OCI-LY3 (cell line): ENCODE measurements at regions not wholly inside any gene's neighbourhood (a gene's known extent, or its start where the extent isn't known, plus 50 kb on each side); places are given as distances from the start of the nearest gene placed in this dataset.

Experiments
- H2AFZ ChIP-seq: fragments of 200-600, 300-600 bp; shearing (Covaris generic); 2 replicates; pipeline ENCODE4 v1.6.0; 2014; ENCODE audit warnings: antibody characterized with exemption, low read depth, low read length
- H3K27ac ChIP-seq: fragments of 200-600, 300-600 bp; sonication (generic); 2 replicates; pipeline ENCODE4 v1.5.1; 2014; ENCODE audit warnings: mild to moderate bottlenecking, low read length, moderate library complexity, mixed read lengths
- H3K27me3 ChIP-seq: fragments of 200-600, 300-600 bp; sonication (generic); 2 replicates; pipeline ENCODE4 v1.6.1; 2014; ENCODE audit warnings: low read depth, low read length, mixed read lengths
- H3K36me3 ChIP-seq: fragments of 200-600, 300-600 bp; sonication (generic); replicated peaks from 2 replicates; pipeline ENCODE3; 2014; ENCODE audit warnings: low read depth, low read length, mixed read lengths
- H3K4me1 ChIP-seq: fragments of 300-600, 200-600 bp; sonication (generic); 2 replicates; pipeline ENCODE4 v1.6.1; 2014; ENCODE audit warnings: low read length, mixed read lengths
- H3K4me2 ChIP-seq: fragments of 200-600, 300-600 bp; sonication (generic); 2 replicates; pipeline ENCODE4 v1.6.1; 2014; ENCODE audit warnings: low read length, mixed read lengths
- H3K4me3 ChIP-seq: fragments of 300-600, 200-600 bp; sonication (generic); 2 replicates; pipeline ENCODE4 v1.5.1; 2014; ENCODE audit warnings: antibody characterized with exemption, mild to moderate bottlenecking, low read length, moderate library complexity
- H3K79me2 ChIP-seq: fragments of 300-600, 200-600 bp; shearing (Covaris generic); 2 replicates; pipeline ENCODE4 v1.6.1; 2014; ENCODE audit warnings: mild to moderate bottlenecking, low read length, mixed read lengths
- H3K9ac ChIP-seq: fragments of 300-600, 200-600 bp; shearing (Covaris generic); 2 replicates; pipeline ENCODE4 v1.6.0; 2014; ENCODE audit warnings: mild to moderate bottlenecking, low read length, moderate library complexity
- H3K9me3 ChIP-seq: fragments of 200-600, 300-600 bp; shearing (Covaris generic); 2 replicates; pipeline ENCODE4 v1.6.1; 2014; ENCODE audit warnings: low read length, mixed read lengths; ENCODE audit not compliant: insufficient read depth
- H4K20me1 ChIP-seq: fragments of 200-600, 300-600 bp; sonication (generic); 2 replicates; pipeline ENCODE4 v1.6.1; 2016; ENCODE audit warnings: low read length, mixed read lengths; ENCODE audit not compliant: insufficient read depth
- CTCF ChIP-seq: fragments of 200-600, 300-600 bp; sonication (generic); IDR thresholded peaks from 2 replicates; pipeline ENCODE4 v1.5.1; 2014; ENCODE audit warnings: antibody characterized with exemption, low read length, low read depth
- EZH2phosphoT487 ChIP-seq: fragments of 200-600 bp; shearing (Covaris generic); IDR thresholded peaks from 2 replicates; pipeline ENCODE4 v1.6.1; 2018; ENCODE audit warnings: antibody characterized with exemption, mixed run types, low read depth

GRCh38 chr3:54004335-54004734 is 112.7 kb upstream of the SELENOK start:
- no peak overlapping the region for H3K9ac ChIP-seq
- H2AFZ ChIP-seq = no peak overlapping the region
- H4K20me1 ChIP-seq = no peaks in the 10 kb centered on the region
- no peaks in the 10 kb centered on the region for H3K9me3 ChIP-seq
- H3K27me3 ChIP-seq = peaks cover 27% of the 10 kb centered on the region
- no peaks in the 10 kb centered on the region for H3K36me3 ChIP-seq
- H3K4me3 ChIP-seq = no peak overlapping the region
- no peaks in the 10 kb centered on the region for H3K79me2 ChIP-seq
- no peaks in the 10 kb centered on the region for H3K4me1 ChIP-seq
- no peak overlapping the region for H3K27ac ChIP-seq
- no peak overlapping the region for H3K4me2 ChIP-seq
- no peak for TF ChIP-seq CTCF
- no peak for TF ChIP-seq EZH2phosphoT487

DNA sequence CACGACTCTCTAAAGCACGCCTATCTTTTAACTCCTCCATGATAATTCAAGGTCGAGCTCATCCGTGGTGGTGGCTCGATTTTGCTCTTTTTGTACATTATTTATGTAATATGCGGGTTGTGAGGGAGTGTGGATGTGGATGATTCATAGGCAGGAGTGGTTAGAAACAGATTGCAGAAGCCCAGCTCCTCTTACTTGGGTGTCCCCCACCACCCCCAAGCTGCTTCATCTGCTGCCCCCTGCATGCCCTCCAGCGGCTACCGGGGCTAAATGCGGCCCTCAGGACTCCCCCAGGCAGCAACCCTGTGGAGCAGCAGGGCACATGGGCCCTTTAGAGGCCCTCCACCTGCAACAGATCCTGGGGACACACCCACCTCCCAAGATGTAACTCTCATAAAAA is 111.5 kb upstream of the SELENOK start:
- Histone ChIP-seq H3K27ac (no peak overlapping the region), H3K4me3 (no peak overlapping the region), H4K20me1 (no peaks in the 10 kb centered on the region), H3K79me2 (no peaks in the 10 kb centered on the region), H3K9me3 (no peaks in the 10 kb centered on the region), H3K4me1 (no peaks in the 10 kb centered on the region), H3K36me3 (no peaks in the 10 kb centered on the region), H3K4me2 (no peak overlapping the region), H2AFZ (no peak overlapping the region), H3K27me3 (peaks cover 29% of the 10 kb centered on the region), H3K9ac (no peak overlapping the region)
- TF ChIP-seq EZH2phosphoT487 = no peak

- H3K36me3 ChIP-seq = no peaks in the 10 kb centered on the region
- no peak overlapping the region for H3K27ac ChIP-seq
- H3K4me2 ChIP-seq = no peak overlapping the region
- no peaks in the 10 kb centered on the region for H3K79me2 ChIP-seq
- peaks cover 6% of the 10 kb centered on the region for H3K4me1 ChIP-seq
- peaks cover 34% of the 10 kb centered on the region for H3K27me3 ChIP-seq
- H2AFZ ChIP-seq = no peak overlapping the region
- no peaks in the 10 kb centered on the region for H3K9me3 ChIP-seq
- no peak for TF ChIP-seq EZH2phosphoT487
- no peak for TF ChIP-seq CTCF
- H3K4me3 ChIP-seq = no peak overlapping the region
- H4K20me1 ChIP-seq = no peaks in the 10 kb centered on the region
- no peak overlapping the region for H3K9ac ChIP-seq
These were observed 108.1 kb upstream of the SELENOK start for GRCh38 chr3:53999725-54000124.

DNA sequence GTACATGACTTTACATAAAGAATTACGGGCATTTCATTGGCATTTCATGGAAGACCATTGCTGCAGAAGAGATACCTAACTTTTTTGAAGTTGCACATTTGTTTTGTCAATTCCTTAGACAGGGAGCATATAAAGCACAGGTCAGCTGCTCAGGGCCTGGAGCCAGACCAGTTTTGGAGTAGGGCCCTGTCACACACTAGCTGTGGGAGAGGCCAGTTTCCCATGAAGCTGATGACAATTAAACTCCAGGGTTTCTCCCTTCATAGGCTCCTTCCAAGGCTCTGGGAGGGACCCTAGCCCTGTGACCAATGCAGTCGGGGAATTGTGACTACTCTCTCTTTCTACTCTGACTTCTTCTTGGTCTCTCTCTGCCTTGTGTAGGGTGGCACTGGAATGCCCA is 107.3 kb upstream of the SELENOK start:
- H4K20me1 ChIP-seq = no peaks in the 10 kb centered on the region
- H3K27me3 ChIP-seq = peaks cover 34% of the 10 kb centered on the region
- H2AFZ ChIP-seq = no peak overlapping the region
- H3K4me2 ChIP-seq = no peak overlapping the region
- no peak for TF ChIP-seq EZH2phosphoT487
- no peak for TF ChIP-seq CTCF
- H3K79me2 ChIP-seq = no peaks in the 10 kb centered on the region
- peaks cover 6% of the 10 kb centered on the region for H3K4me1 ChIP-seq
- H3K9me3 ChIP-seq = no peaks in the 10 kb centered on the region
- no peak overlapping the region for H3K4me3 ChIP-seq
- H3K27ac ChIP-seq = no peak overlapping the region
- H3K36me3 ChIP-seq = no peaks in the 10 kb centered on the region
- H3K9ac ChIP-seq = no peak overlapping the region

DNA sequence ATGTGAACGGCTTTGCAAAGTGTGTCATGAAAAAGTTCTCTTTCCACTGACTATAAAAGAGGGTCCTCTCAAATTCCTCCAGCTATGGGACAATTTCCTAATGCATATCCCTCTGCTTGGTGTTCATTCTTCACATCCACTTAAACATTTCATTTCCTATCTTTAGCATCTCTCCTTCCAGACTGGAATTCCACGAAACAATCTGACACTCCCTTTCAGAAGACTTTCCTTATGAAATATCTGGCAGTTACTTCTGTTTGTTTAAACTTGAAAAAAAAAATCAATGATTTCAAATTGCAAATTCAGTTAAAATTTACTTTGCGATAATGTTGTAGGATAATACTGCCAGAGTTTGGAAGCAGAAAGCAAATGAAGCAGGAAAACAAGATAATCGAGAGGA is 105.8 kb upstream of the SELENOK start:
- H3K9me3 ChIP-seq = no peaks in the 10 kb centered on the region
- peaks cover 6% of the 10 kb centered on the region for H3K4me1 ChIP-seq
- H3K79me2 ChIP-seq = no peaks in the 10 kb centered on the region
- TF ChIP-seq EZH2phosphoT487 = no peak
- no peak for TF ChIP-seq CTCF
- H3K4me2 ChIP-seq = no peak overlapping the region
- no peak overlapping the region for H3K27ac ChIP-seq
- H3K27me3 ChIP-seq = peaks cover 30% of the 10 kb centered on the region
- H4K20me1 ChIP-seq = no peaks in the 10 kb centered on the region
- no peak overlapping the region for H3K4me3 ChIP-seq
- no peak overlapping the region for H3K9ac ChIP-seq
- no peaks in the 10 kb centered on the region for H3K36me3 ChIP-seq
- no peak overlapping the region for H2AFZ ChIP-seq
